A549 (cell line): ENCODE measurements at regions not wholly inside any gene's neighbourhood (a gene's known extent, or its start where the extent isn't known, plus 50 kb on each side); places are given as distances from the start of the nearest gene placed in this dataset.

Experiments
- CHD2 ChIP-seq: fragments of 150-350 bp; IDR thresholded peaks from 2 replicates; pipeline ENCODE4 v1.6.1; 2014; ENCODE audit warnings: low read length; ENCODE audit not compliant: partially characterized antibody
- EHMT2 ChIP-seq: fragments of 200-600 bp; sonication (generic); IDR thresholded peaks from 2 replicates; pipeline ENCODE4 v1.6.1; 2016; ENCODE audit warnings: antibody characterized with exemption, low read depth, mild to moderate bottlenecking, moderate library complexity
- EP300 ChIP-seq, 2 experiments: fragments of >200 bp; sonication (Bioruptor Twin); formaldehyde crosslinking; IDR thresholded peaks; 2 replicates in 1 of 2; 3 replicates in 1 of 2; pipeline ENCODE4 v1.6.1; 2016 to 2017
- JUN ChIP-seq, 2 experiments: fragments of >200 bp; sonication (Bioruptor Twin); formaldehyde crosslinking; IDR thresholded peaks; 2 replicates in 1 of 2; 3 replicates in 1 of 2; pipeline ENCODE4 v1.6.1; 2016 to 2017
- MYC ChIP-seq: IDR thresholded peaks from 2 replicates; pipeline ENCODE4 v1.6.1; 2012; ENCODE audit warnings: mild to moderate bottlenecking, inconsistent platforms, low read length, improper control_type of control experiment, borderline replicate concordance
- RAD21 ChIP-seq, 2 experiments: fragments of >200 bp in 1 of 2; sonication (Bioruptor Twin) in 1 of 2; formaldehyde crosslinking in 1 of 2; IDR thresholded peaks in 1 of 2; conservative IDR thresholded peaks in 1 of 2; 2 replicates in 1 of 2; 3 replicates in 1 of 2; pipeline ENCODE4 v1.6.1; 2012 to 2018; ENCODE audit warnings: inconsistent platforms in 1 of 2
- RNF2 ChIP-seq: fragments of 200-600 bp; sonication (generic); IDR thresholded peaks from 2 replicates; pipeline ENCODE4 v1.6.1; 2016; ENCODE audit warnings: low read depth, mild to moderate bottlenecking, antibody characterized with exemption, moderate library complexity, borderline replicate concordance
- SMC3 ChIP-seq: fragments of >200 bp; sonication (Bioruptor Twin); formaldehyde crosslinking; IDR thresholded peaks from 3 replicates; pipeline ENCODE4 v1.6.1; 2018; ENCODE audit warnings: inconsistent platforms
- SREBF2 ChIP-seq: fragments of 450-650 bp; IDR thresholded peaks from 2 replicates; pipeline ENCODE4 v1.6.1; 2014; ENCODE audit warnings: mild to moderate bottlenecking, moderate library complexity
- TF ChIP-seq, protein P1 (sequence below): fragments of >200 bp; sonication (Bioruptor Twin); formaldehyde crosslinking; IDR thresholded peaks from 3 replicates; pipeline ENCODE4 v1.5.1; 2016

DNA sequence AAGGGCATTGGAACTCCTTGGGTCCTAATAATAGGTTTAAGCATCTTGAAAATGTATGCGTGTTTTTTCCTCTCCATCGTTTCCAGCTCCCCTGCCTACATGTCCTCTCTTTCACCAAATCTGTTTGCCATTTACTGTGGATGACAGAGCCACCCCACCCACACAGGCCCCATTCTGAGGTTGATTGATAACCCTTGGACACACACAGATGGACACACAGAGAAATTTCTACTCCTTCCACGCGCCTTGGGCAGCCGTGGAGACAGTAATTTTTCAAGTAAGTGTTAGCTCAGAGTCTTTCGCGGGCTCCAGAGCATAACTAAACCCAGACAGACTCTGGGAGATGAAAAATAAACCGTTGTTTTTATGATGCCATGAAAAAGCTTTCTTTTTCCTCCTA, 103.3 kb upstream of the NLRP1 start:
- TF ChIP-seq, protein P1, sequence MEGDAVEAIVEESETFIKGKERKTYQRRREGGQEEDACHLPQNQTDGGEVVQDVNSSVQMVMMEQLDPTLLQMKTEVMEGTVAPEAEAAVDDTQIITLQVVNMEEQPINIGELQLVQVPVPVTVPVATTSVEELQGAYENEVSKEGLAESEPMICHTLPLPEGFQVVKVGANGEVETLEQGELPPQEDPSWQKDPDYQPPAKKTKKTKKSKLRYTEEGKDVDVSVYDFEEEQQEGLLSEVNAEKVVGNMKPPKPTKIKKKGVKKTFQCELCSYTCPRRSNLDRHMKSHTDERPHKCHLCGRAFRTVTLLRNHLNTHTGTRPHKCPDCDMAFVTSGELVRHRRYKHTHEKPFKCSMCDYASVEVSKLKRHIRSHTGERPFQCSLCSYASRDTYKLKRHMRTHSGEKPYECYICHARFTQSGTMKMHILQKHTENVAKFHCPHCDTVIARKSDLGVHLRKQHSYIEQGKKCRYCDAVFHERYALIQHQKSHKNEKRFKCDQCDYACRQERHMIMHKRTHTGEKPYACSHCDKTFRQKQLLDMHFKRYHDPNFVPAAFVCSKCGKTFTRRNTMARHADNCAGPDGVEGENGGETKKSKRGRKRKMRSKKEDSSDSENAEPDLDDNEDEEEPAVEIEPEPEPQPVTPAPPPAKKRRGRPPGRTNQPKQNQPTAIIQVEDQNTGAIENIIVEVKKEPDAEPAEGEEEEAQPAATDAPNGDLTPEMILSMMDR, result no peak
- no peak for TF ChIP-seq SMC3
- no peak for TF ChIP-seq JUN (IDR thresholded peaks at IDR 0.05)
- TF ChIP-seq RNF2, result no peak
- TF ChIP-seq RAD21 (conservative IDR thresholded peaks at IDR 0.05 in 1 of 2, IDR thresholded peaks at IDR 0.05 in 1 of 2), result no peak
- no peak for TF ChIP-seq CHD2
- no peak for TF ChIP-seq SREBF2
- TF ChIP-seq EP300 (IDR thresholded peaks at IDR 0.05), result no peak
- TF ChIP-seq MYC, result no peak
- TF ChIP-seq EHMT2, result no peak
